Kasumi-1 (cell line): ENCODE measurements at regions not wholly inside any gene's neighbourhood (a gene's known extent, or its start where the extent isn't known, plus 50 kb on each side); places are given as distances from the start of the nearest gene placed in this dataset.

ENCODE experiments used
- DNase-seq, 2 experiments: peaks; one replicate each; lab custom pipeline; 2025; lab: John Stamatoyannopoulos, UW

GRCh38 chr3:25044762-25045710 is 383.0 kb upstream of the RARB start:
- no peak for DNase-seq

DNA sequence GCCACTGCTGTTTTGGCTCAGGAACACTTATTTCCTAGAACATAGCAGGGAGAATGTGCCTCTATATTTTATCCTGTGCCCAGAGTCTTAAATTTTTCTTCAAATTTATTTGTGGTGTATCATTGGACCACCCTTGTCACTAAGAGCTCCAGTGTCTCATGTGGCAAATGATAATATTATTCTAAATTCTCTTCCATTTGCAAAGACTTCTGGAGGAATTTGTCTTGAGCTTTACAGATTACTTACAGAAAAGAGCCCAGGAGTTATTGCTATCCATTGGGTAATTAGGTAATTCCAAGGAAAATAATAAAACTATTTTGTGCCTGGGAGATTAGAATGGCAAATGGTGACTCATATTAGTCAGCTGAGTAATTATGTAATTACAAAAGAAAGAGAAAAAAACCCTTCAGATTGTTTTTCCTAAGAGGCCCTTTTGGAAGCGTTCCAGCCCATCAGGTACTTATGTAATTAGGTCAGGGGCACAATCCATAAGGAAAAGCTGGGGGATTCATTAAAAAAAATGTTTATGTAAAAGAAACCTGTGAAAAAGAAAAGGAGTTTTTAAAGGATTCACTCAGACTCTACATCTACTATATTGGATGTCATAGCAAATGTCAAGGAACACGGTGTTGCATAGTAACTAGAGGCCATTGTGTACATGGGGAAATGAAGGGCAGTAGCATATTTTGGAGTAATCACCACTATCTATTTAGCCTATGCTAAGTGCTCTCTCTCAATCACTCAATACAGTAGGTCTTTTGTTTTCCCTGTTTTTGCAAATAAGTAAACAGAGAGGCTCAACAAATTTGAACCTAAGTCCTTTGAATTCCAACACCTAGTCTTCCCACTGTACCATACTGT is 380.9 kb upstream of the RARB start:
- DNase-seq: no peak

DNA sequence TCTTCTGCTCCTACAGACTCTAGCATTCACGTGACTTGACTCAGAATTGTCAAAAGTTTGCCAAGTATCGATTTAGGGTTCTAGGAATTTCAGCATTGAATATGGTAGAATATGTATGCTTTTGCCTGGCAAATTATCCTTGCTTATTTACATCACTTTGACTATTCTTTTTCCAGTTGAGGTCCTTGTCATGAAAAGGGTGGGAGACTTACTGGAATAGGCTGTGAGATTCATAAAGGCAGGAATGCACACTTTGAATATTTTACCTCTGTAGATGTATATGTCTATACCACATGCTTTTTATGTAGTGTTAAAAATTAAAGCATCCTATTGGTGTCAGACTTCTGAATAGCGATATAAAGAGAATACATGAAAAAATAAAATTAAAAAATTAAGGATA is 378.8 kb upstream of the RARB start:
- no peak for DNase-seq

GRCh38 chr3:25053360-25053759 is 374.7 kb upstream of the RARB start:
- DNase-seq: no peak

DNA sequence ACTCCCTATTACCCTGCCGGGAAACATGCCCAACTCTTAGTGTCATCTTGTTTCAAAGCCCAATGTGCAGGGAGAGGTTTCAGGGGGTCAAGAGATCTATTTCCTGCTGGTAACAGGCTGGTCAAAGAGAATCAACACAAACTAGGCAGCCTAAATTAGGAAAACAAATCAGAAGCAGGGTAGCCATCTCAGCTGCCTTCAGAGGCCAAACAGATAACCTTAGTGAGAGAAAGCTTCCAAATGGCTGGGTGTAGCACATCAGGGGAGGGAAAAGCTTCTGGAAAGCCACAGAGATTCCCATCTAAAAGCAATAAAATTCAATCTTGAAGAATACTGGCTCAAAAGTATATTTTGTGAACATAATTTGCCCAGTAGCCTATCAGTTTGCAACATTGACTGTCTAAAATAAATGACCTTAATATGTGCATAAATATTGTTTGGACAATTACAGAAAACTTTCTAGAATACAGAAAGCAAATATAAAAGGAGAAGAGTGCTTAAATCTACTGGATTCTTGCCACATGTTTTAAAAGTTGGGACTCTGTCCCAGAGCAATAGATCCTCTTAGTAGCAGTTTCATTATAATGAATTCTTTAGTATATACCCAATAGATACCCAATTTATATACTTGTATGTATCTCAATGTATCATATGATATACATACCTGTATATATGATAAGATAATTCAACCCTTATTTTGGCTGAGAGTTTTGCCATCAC is 371.9 kb upstream of the RARB start:
- no peak for DNase-seq

- no peak for DNase-seq
Observed at GRCh38 chr3:25056803-25057351, 371.2 kb upstream of the RARB start.

DNA sequence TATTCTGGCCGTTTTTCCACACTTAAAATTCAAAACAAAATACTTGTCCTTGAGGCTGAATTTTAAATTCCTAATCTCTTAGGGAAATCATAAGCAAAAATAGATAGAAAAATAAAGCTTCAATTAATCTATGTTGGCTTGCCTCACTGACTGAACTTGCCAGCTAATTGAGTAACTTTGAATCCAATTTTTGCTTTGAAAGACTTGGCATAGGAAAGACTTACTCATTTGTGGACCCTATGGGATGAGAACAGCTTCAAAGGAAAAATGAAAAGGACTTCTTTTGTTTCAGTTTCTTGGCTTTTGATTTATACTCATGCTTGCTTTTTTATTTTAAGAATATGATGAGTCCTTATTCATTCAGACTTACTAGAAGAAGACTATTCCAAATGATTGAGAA is 370.7 kb upstream of the RARB start:
- no peak for DNase-seq

DNA sequence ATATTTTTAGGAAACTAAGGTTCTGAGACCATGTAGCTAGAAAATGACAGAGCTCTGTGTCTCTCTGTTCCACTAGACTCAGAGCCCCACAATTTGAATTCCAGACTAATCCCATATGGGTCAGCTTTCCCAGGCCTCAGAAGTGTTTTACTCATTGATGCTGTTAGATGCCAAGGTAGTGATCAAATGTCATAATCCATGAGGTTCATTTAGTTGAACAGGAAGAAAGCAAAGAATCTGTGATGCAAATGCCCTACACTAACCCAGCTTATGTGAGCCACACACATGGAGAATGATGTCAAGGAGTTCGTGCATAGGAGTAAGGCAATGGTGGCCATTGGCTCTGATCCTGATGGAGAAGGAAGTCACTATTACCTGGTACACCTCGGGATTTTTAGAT is 363.4 kb upstream of the RARB start:
- DNase-seq: no peak

DNA sequence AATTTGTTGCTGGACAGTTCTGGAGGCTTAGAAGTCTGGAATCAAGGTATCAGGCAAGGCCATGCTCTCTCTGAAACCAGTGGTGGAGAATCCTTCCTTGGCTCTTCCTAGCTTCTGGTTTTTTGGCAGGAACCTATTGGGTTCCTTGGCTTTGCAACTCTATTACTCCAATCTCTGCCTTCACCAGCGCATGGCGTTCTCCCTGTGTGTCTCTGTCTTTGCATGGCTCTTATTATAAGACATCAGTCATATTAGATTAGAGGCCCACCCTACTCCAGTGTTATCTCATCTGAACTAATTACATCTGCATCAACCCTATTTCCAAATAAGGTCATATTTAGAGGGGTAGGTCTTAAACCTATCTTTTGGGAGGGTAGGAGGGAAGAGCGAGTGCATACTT is 358.1 kb upstream of the RARB start:
- no peak for DNase-seq

DNA sequence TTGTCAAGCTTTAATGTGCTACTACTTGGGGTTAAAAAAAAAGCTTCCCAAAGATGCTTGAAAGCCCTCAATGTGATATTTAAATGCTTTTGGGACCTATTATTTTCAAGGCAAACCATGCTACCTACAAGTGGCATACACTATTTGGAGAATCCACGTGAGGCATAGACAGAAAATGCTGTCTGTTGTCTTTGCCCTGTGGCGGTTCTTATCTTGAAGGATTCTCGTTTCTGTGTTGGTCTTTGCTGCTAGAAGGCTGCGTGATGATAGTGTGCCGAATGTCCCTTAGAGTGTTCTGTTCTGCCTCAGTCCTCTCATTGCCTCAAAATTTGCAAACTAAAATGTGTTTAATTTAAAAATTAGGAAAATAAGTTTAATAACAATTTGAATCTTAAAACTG is 356.2 kb upstream of the RARB start:
- no peak for DNase-seq

- no peak for DNase-seq
Observed at GRCh38 chr3:25073423-25073822, 354.6 kb upstream of the RARB start.

- DNase-seq: no peak
Observed at GRCh38 chr3:25074149-25074548, 353.9 kb upstream of the RARB start.

GRCh38 chr3:25080461-25080860 is 347.6 kb upstream of the RARB start:
- DNase-seq: no peak

- no peak for DNase-seq
Observed at GRCh38 chr3:25084016-25084415, 344.0 kb upstream of the RARB start.

- DNase-seq: no peak
Observed at GRCh38 chr3:25086721-25087120, 341.3 kb upstream of the RARB start.

DNA sequence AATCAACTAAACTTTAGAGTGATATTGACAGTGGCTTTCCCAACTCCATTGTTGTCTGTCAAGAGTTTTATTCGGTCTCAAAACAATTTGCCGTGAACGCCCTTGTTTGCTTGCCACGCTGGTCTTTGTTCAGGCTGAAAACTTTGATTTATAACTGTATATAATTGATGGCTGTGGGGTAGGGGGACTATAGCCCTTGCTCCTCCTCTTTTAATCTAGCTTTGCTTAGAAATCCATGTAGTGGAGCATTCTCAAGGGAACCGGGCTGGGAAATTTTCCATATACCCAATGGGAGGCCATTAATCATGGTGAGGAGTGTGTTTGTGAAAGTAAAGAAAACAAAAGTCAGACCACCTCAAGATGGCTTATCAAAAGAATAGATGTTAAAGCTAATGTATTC is 339.8 kb upstream of the RARB start:
- DNase-seq: no peak

GRCh38 chr3:25090698-25091453 is 337.2 kb upstream of the RARB start:
- no peak for DNase-seq

DNA sequence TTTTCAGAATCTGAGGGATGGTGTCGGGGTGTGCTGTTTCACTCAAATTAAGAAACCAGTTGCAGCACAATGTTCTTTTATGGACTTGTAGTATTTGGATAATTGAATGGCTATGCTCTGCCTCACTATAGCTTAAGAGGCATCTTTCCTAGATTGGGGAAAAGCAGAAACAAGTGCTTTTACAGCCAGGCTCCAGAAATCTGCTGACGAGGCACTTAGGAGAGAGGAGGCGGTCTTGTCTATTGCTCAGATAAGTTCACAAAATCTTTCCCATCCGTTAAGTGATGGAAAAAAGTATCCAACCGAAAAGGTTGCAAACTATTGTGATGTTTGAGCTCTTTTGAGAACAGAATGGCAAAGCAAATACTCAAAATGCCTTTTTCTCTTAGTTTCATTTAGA is 336.1 kb upstream of the RARB start:
- DNase-seq: no peak

DNA sequence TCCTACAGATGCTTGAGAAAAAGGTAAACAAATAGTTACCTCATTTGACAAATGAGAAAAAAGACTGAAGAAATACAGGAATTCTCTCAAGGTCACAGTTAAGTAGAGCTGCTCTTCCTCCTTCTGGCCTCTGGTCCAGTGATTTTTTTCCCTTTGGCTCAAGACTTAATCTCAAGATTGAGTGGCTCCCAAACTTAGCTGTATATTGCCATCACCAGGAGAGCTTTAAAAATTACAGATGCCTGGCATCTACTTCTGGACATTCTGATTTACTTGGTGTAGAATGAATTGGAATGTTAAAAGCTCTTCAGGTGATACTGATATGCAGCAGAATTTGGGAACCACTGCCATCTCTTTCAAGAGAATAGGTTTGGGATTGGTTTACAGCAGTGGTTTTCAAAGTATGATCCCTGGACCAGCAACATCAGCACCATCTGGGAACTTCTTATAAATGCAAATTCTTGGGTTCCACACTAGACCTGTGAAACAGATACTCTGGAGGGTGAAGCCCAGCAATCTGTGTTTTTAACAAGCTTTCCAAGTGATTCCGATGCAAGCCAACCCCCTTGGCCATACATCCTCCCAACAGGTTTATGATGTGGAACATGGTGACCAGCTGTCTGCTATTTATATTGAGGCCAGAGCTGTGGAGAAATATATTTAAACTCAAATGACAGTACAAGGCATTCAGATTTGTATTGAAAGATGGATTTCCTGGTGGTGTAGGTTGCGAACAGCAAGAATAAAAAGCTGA is 333.0 kb upstream of the RARB start:
- no peak for DNase-seq

DNA sequence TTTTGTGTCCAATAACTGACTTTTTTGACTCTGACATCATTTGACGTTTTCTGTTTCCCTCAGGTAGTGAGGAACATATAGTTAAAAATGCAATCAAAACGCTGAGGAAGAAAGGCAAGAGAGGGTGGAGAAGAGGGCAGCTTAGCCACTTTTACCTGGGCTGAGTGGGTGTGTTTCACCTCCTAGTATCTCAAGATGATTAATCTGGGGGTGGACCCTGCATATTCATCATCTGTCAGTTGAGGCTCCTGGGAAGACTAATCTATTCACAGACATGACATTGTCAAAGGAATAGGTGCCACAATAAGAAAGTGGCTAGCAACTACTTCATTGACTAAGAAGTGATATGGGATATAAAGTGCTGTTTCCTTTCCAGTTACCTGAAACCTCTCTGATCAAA is 331.5 kb upstream of the RARB start:
- DNase-seq: no peak

DNA sequence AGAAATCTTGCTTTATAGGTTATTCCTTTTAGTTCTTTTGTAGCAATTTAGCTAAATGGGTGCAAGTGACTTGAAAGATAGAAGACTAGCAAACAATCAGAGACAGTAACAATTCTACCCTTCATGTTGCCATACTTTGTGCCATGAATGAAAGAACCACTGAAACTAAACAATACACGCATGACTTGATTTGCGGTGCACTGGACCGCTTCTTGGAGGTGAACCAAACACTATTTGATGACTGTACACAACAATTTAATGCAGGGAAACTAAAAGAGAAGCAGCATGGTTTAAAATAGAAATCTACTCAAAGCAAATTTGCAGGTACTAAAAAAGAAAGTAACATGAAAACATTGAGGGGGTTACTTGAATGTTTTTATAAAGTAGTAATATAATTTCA is 331.0 kb upstream of the RARB start:
- no peak for DNase-seq
